GM12878 (cell line): ENCODE measurements at regions not wholly inside any gene's neighbourhood (a gene's known extent, or its start where the extent isn't known, plus 50 kb on each side); places are given as distances from the start of the nearest gene placed in this dataset.

Experiments
- ATAC-seq: fragments of 200-7000 bp; cut with Tn5 transposase; 3 replicates; pipeline ENCODE4 v1.9.1; 2020; ENCODE audit warnings: mild to moderate bottlenecking, moderate library complexity
- BruUV-seq: library from RNA; stranded (reverse); fragments of 400-500 nt; replicated peaks from 2 replicates; lab custom pipeline; 2021; lab: Mats Ljungman, UMichigan
- CTCF ChIA-PET: fragments of 300-600 bp; sonication (Branson Sonifier 250); formaldehyde crosslinking; extraction: SDS; loops from one replicate; lab custom pipeline; 2021; ENCODE audit warnings: inconsistent platforms; lab: Yijun Ruan, JAX
- POLR2A ChIA-PET: fragments of 350-600 bp; formaldehyde crosslinking; extraction: SDS; loops from one replicate; lab custom pipeline; 2021; ENCODE audit warnings: inconsistent platforms; lab: Charles Lee
- RAD21 ChIA-PET: fragments of 300-600 bp; sonication (Branson Sonifier 250); formaldehyde crosslinking; loops from one replicate; lab custom pipeline; 2023; ENCODE audit warnings: antibody characterized with exemption; ENCODE audit not compliant: unreplicated experiment; lab: Charles Lee
- SMC1A ChIA-PET: fragments of 300-600 bp; sonication (Branson Sonifier 250); formaldehyde crosslinking; loops from one replicate; lab custom pipeline; 2023; ENCODE audit not compliant: unreplicated experiment, uncharacterized antibody; lab: Charles Lee
- DNase-seq: peaks from one replicate; pipeline ENCODE4 v3.0.0-alpha.2; 2011; ENCODE audit warnings: low read depth, low spot score
- FAIRE-seq: peaks from 3 replicates; lab custom pipeline; 2011; peaks lifted over from hg19 to GRCh38; lab: Jason Lieb, UNC
- H2AFZ ChIP-seq: 2 replicates; pipeline ENCODE4 v1.6.0; 2011; ENCODE audit warnings: low read depth, low read length, control low read depth; ENCODE audit not compliant: control insufficient read depth
- H3K27ac ChIP-seq: 2 replicates; pipeline ENCODE4 v1.5.1; 2011; ENCODE audit warnings: control low read depth; ENCODE audit not compliant: control insufficient read depth, insufficient read depth
- H3K27me3 ChIP-seq, 2 experiments: replicated peaks in 1 of 2; 2 replicates each; pipeline versions ENCODE4 v1.6.0 to v1.6.1; 2011; ENCODE audit warnings: low read length in 1 of 2; ENCODE audit not compliant: control insufficient read depth in 2 of 2, insufficient read depth in 2 of 2
- H3K36me3 ChIP-seq, 2 experiments: 2 replicates each; pipeline ENCODE4 v1.5.1; 2011; ENCODE audit warnings: low read length in 1 of 2; ENCODE audit not compliant: control insufficient read depth in 2 of 2, insufficient read depth in 2 of 2
- H3K4me1 ChIP-seq: 2 replicates; pipeline ENCODE4 v1.6.1; 2011; ENCODE audit warnings: mild to moderate bottlenecking, low read length, moderate library complexity, mixed read lengths; ENCODE audit not compliant: control insufficient read depth, insufficient read depth
- H3K4me2 ChIP-seq: 2 replicates; pipeline ENCODE4 v1.6.0; 2011; ENCODE audit warnings: control low read depth; ENCODE audit not compliant: control insufficient read depth, insufficient read depth
- H3K4me3 ChIP-seq: fragments of 200-600 bp; sonication (generic); 2 replicates; pipeline ENCODE4 v1.5.1; 2016
- H3K79me2 ChIP-seq: 2 replicates; pipeline ENCODE4 v1.6.0; 2011; ENCODE audit warnings: low read length; ENCODE audit not compliant: control insufficient read depth, insufficient read depth
- H3K9ac ChIP-seq: 2 replicates; pipeline ENCODE4 v1.8.0; 2011; ENCODE audit warnings: low read length, control low read depth, mixed read lengths; ENCODE audit not compliant: control insufficient read depth, insufficient read depth
- H3K9me3 ChIP-seq: replicated peaks from 3 replicates; pipeline ENCODE4 v1.5.1; 2011; ENCODE audit warnings: mild to moderate bottlenecking, low read length; ENCODE audit not compliant: control insufficient read depth, insufficient read depth
- H4K20me1 ChIP-seq: 2 replicates; pipeline ENCODE4 v1.6.0; 2011; ENCODE audit not compliant: control insufficient read depth, insufficient read depth
- ATF7 ChIP-seq: fragments of 450-650 bp; IDR thresholded peaks from 2 replicates; pipeline ENCODE4 v1.6.1; 2016; ENCODE audit warnings: low read depth, mild to moderate bottlenecking
- BCL11A ChIP-seq: IDR thresholded peaks from 2 replicates; pipeline ENCODE4 v1.6.1; 2011; ENCODE audit warnings: low read depth, low read length
- CHD4 ChIP-seq: fragments of 200-600 bp; sonication (generic); IDR thresholded peaks from 2 replicates; pipeline ENCODE4 v1.6.1; 2016; ENCODE audit warnings: mild to moderate bottlenecking
- IKZF2 ChIP-seq, 2 experiments: fragments of 450-650 bp; IDR thresholded peaks; 2 replicates each; pipeline ENCODE4 v1.6.1; 2017; ENCODE audit warnings: mild to moderate bottlenecking in 2 of 2, moderate library complexity in 2 of 2
- PAX5 ChIP-seq: IDR thresholded peaks from 2 replicates; pipeline ENCODE4 v1.6.1; 2011; ENCODE audit warnings: low read depth, low read length, borderline replicate concordance
- PAX8 ChIP-seq: fragments of 450-650 bp; IDR thresholded peaks from 2 replicates; pipeline ENCODE4 v1.6.1; 2017; ENCODE audit warnings: mild to moderate bottlenecking, moderate library complexity
- RBBP5 ChIP-seq: fragments of 200-600 bp; sonication (generic); conservative IDR thresholded peaks from 2 replicates; pipeline ENCODE4 v1.6.1; 2016
- SMAD1 ChIP-seq: fragments of 450-650 bp; IDR thresholded peaks from 2 replicates; pipeline ENCODE4 v1.6.1; 2018; ENCODE audit warnings: mild to moderate bottlenecking, low read depth; ENCODE audit not compliant: partially characterized antibody
- WRNIP1 ChIP-seq: IDR thresholded peaks from 2 replicates; pipeline ENCODE4 v1.6.1; 2011; ENCODE audit warnings: low read depth, low read length, improper control_type of control experiment, borderline replicate concordance
- ZNF207 ChIP-seq: fragments of 450-650 bp; IDR thresholded peaks from 2 replicates; pipeline ENCODE4 v1.6.1; 2014; ENCODE audit warnings: antibody characterized with exemption, mild to moderate bottlenecking, borderline replicate concordance
- ZSCAN29 ChIP-seq: fragments of 450-650 bp; IDR thresholded peaks from 2 replicates; pipeline ENCODE4 v1.6.1; 2017; ENCODE audit warnings: mild to moderate bottlenecking, moderate library complexity
- WGBS: methylation state at CpG from one replicate; pipeline ENCODE4 v1.1.6; 2016; ENCODE audit warnings: low lambda C conversion rate; ENCODE audit not compliant: insufficient replicate concordance, insufficient coverage; ENCODE audit errors: missing lambda C conversion rate; 5-methylcytosine and 5-hydroxymethylcytosine counted together
- in situ Hi-C: fragments of 300-500 bp; cut with MboI; formaldehyde crosslinking; loops from 9 replicates; pipeline ENCODE4 v1.14.3; 2018; ENCODE audit warnings: mixed read lengths
- intact Hi-C: fragments of 100-400 bp; cut with micrococcal nuclease; formaldehyde crosslinking; loops from one replicate; pipeline ENCODE4 v1.14.2; 2022; ENCODE audit not compliant: unreplicated experiment
- TF ChIP-seq, protein P1 (sequence below): fragments of 450-650 bp; IDR thresholded peaks from 2 replicates; pipeline ENCODE4 v1.6.1; 2017; ENCODE audit warnings: mild to moderate bottlenecking, moderate library complexity
- TF ChIP-seq, protein P2 (sequence below): fragments of 450-650 bp; IDR thresholded peaks from 2 replicates; pipeline ENCODE4 v1.6.1; 2016; ENCODE audit warnings: mild to moderate bottlenecking
- TF ChIP-seq, protein P3 (sequence below): fragments of 450-650 bp; IDR thresholded peaks from 2 replicates; pipeline ENCODE4 v1.6.1; 2017; ENCODE audit warnings: mild to moderate bottlenecking, moderate library complexity

DNA sequence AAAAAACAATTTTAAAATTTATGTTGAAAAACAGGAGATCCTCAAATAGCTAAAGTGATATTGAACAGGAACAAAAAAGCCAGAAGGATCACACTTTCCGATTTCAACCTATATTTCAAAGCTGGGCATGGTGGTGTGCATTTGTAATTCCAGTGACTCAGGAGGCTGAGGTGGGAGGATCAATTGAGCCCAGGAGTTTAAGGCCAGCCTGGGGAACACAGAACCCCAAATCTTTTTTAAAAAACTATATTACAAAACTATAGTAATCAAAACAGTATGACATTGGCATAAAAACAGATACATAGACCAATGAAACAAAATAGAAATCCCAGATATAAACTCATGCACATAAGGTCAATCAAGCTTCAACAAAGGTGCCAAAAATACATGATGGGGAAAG is 68.4 kb downstream of the MEX3B start:
- Histone ChIP-seq H3K4me2 (no peak overlapping the region), H3K4me3 (no peak overlapping the region), H3K9me3 (no peaks in the 10 kb centered on the region; the same call in 2 of the 3 replicates), H3K79me2 (no peaks in the 10 kb centered on the region), H3K36me3 (no peaks in the 10 kb centered on the region), H3K9ac (no peak overlapping the region), H3K27ac (no peak overlapping the region), H3K4me1 (no peaks in the 10 kb centered on the region), H2AFZ (no peak overlapping the region), H3K27me3 (no peaks in the 10 kb centered on the region), H4K20me1 (no peaks in the 10 kb centered on the region)
- BruUV-seq: no TSS peak
- WGBS: 82% methylated on average over 1 of the region's 1 CpG
- in situ Hi-C loops: no loop called here
- ChIA-PET SMC1A (no interaction called here), POLR2A (no interaction called here), CTCF (no interaction called here), RAD21 (no interaction called here)
- FAIRE-seq (no peak), ATAC-seq (no peak), DNase-seq (no peak)
- intact Hi-C loops: no loop called here
- TF ChIP-seq IKZF2 (IDR thresholded peaks at IDR 0.05): no peak
- TF ChIP-seq RBBP5: no peak
- TF ChIP-seq ZNF207: no peak
- no peak for TF ChIP-seq ATF7
- TF ChIP-seq, protein P1, sequence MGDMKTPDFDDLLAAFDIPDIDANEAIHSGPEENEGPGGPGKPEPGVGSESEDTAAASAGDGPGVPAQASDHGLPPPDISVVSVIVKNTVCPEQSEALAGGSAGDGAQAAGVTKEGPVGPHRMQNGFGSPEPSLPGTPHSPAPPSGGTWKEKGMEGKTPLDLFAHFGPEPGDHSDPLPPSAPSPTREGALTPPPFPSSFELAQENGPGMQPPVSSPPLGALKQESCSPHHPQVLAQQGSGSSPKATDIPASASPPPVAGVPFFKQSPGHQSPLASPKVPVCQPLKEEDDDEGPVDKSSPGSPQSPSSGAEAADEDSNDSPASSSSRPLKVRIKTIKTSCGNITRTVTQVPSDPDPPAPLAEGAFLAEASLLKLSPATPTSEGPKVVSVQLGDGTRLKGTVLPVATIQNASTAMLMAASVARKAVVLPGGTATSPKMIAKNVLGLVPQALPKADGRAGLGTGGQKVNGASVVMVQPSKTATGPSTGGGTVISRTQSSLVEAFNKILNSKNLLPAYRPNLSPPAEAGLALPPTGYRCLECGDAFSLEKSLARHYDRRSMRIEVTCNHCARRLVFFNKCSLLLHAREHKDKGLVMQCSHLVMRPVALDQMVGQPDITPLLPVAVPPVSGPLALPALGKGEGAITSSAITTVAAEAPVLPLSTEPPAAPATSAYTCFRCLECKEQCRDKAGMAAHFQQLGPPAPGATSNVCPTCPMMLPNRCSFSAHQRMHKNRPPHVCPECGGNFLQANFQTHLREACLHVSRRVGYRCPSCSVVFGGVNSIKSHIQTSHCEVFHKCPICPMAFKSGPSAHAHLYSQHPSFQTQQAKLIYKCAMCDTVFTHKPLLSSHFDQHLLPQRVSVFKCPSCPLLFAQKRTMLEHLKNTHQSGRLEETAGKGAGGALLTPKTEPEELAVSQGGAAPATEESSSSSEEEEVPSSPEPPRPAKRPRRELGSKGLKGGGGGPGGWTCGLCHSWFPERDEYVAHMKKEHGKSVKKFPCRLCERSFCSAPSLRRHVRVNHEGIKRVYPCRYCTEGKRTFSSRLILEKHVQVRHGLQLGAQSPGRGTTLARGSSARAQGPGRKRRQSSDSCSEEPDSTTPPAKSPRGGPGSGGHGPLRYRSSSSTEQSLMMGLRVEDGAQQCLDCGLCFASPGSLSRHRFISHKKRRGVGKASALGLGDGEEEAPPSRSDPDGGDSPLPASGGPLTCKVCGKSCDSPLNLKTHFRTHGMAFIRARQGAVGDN: no peak
- no peak for TF ChIP-seq CHD4
- no peak for TF ChIP-seq SMAD1
- TF ChIP-seq, protein P2, sequence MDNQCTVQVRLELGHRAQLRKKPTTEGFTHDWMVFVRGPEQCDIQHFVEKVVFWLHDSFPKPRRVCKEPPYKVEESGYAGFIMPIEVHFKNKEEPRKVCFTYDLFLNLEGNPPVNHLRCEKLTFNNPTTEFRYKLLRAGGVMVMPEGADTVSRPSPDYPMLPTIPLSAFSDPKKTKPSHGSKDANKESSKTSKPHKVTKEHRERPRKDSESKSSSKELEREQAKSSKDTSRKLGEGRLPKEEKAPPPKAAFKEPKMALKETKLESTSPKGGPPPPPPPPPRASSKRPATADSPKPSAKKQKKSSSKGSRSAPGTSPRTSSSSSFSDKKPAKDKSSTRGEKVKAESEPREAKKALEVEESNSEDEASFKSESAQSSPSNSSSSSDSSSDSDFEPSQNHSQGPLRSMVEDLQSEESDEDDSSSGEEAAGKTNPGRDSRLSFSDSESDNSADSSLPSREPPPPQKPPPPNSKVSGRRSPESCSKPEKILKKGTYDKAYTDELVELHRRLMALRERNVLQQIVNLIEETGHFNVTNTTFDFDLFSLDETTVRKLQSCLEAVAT: no peak
- no peak for TF ChIP-seq ZSCAN29
- no peak for TF ChIP-seq WRNIP1
- TF ChIP-seq PAX5: no peak
- TF ChIP-seq BCL11A: no peak
- TF ChIP-seq, protein P3, sequence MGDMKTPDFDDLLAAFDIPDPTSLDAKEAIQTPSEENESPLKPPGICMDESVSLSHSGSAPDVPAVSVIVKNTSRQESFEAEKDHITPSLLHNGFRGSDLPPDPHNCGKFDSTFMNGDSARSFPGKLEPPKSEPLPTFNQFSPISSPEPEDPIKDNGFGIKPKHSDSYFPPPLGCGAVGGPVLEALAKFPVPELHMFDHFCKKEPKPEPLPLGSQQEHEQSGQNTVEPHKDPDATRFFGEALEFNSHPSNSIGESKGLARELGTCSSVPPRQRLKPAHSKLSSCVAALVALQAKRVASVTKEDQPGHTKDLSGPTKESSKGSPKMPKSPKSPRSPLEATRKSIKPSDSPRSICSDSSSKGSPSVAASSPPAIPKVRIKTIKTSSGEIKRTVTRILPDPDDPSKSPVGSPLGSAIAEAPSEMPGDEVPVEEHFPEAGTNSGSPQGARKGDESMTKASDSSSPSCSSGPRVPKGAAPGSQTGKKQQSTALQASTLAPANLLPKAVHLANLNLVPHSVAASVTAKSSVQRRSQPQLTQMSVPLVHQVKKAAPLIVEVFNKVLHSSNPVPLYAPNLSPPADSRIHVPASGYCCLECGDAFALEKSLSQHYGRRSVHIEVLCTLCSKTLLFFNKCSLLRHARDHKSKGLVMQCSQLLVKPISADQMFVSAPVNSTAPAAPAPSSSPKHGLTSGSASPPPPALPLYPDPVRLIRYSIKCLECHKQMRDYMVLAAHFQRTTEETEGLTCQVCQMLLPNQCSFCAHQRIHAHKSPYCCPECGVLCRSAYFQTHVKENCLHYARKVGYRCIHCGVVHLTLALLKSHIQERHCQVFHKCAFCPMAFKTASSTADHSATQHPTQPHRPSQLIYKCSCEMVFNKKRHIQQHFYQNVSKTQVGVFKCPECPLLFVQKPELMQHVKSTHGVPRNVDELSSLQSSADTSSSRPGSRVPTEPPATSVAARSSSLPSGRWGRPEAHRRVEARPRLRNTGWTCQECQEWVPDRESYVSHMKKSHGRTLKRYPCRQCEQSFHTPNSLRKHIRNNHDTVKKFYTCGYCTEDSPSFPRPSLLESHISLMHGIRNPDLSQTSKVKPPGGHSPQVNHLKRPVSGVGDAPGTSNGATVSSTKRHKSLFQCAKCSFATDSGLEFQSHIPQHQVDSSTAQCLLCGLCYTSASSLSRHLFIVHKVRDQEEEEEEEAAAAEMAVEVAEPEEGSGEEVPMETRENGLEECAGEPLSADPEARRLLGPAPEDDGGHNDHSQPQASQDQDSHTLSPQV: no peak
- no peak for TF ChIP-seq PAX8
